Brain microvascular endothelial cell (primary cell): ENCODE measurements at regions not wholly inside any gene's neighbourhood (a gene's known extent, or its start where the extent isn't known, plus 50 kb on each side); places are given as distances from the start of the nearest gene placed in this dataset.

Experiments
- DNase-seq: peaks from one replicate; pipeline ENCODE4 v3.0.0-alpha.2; 2020
- H3K27ac ChIP-seq: fragments of 250-450 bp; sonication (Bioruptor Pico); 2 replicates; pipeline ENCODE4 v1.5.1; 2020; ENCODE audit warnings: mild to moderate bottlenecking, moderate library complexity
- H3K27me3 ChIP-seq: fragments of 250-450 bp; sonication (Bioruptor Pico); replicated peaks from 2 replicates; pipeline ENCODE4 v1.5.1; 2020; ENCODE audit warnings: mild to moderate bottlenecking
- H3K36me3 ChIP-seq: fragments of 250-450 bp; sonication (Bioruptor Pico); replicated peaks from 2 replicates; pipeline ENCODE4 v1.5.1; 2020; ENCODE audit warnings: mild to moderate bottlenecking
- H3K4me3 ChIP-seq: 2 replicates; pipeline ENCODE4 v1.5.1; 2011; ENCODE audit warnings: low read depth, mild to moderate bottlenecking, control low read depth, low read length, moderate library complexity
- in situ Hi-C: cut with HindIII; loops from 2 replicates; pipeline ENCODE4 v1.10.0; 2017; ENCODE audit warnings: low sequenced_read_pairs, low pct_ligation_motif_present
- TF ChIP-seq, protein P1 (sequence below): IDR thresholded peaks from 2 replicates; pipeline ENCODE4 v1.5.1; 2011; ENCODE audit warnings: low read depth, mild to moderate bottlenecking, moderate library complexity, low read length, control low read depth, inconsistent platforms; ENCODE audit errors: missing control alignments

DNA sequence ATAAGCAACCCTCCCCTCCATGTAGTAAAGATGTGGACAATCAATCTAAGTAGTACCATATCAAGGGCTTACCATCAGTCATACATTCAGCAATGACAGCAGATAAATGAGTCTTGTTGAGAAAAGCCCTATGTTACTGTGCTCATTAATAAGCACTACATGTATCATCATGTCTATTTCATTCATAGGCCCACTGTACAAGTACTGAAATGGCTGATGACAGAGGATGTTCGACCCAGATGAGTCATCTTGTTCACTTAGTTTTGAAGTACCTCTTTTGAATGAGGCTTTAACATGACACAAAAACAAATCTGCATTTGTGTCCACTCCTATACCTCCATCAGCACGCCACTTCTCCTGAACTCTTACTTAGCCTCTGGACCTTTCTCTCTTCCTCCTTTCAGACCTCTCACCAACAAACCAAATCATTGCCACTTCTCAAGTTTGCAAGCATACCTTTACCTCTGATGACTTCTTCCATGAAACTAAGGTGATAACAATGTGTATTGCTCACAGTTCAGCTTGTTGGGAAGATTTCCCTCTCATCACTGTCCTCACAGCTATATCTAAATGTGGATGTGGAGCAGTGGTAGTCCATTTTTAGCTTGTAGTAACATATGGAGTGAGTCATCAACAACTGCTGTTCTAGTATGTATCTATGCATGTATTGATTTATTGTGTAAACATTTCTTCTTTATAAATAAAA is 921.0 kb upstream of the SLC39A10 start:
- H3K27ac ChIP-seq: no peak overlapping the region
- DNase-seq: no peak
- TF ChIP-seq, protein P1, sequence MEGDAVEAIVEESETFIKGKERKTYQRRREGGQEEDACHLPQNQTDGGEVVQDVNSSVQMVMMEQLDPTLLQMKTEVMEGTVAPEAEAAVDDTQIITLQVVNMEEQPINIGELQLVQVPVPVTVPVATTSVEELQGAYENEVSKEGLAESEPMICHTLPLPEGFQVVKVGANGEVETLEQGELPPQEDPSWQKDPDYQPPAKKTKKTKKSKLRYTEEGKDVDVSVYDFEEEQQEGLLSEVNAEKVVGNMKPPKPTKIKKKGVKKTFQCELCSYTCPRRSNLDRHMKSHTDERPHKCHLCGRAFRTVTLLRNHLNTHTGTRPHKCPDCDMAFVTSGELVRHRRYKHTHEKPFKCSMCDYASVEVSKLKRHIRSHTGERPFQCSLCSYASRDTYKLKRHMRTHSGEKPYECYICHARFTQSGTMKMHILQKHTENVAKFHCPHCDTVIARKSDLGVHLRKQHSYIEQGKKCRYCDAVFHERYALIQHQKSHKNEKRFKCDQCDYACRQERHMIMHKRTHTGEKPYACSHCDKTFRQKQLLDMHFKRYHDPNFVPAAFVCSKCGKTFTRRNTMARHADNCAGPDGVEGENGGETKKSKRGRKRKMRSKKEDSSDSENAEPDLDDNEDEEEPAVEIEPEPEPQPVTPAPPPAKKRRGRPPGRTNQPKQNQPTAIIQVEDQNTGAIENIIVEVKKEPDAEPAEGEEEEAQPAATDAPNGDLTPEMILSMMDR: no peak
- in situ Hi-C loops: no loop called here
- no peaks in the 10 kb centered on the region for H3K36me3 ChIP-seq
- no peak overlapping the region for H3K4me3 ChIP-seq
- H3K27me3 ChIP-seq: no peaks in the 10 kb centered on the region

DNA sequence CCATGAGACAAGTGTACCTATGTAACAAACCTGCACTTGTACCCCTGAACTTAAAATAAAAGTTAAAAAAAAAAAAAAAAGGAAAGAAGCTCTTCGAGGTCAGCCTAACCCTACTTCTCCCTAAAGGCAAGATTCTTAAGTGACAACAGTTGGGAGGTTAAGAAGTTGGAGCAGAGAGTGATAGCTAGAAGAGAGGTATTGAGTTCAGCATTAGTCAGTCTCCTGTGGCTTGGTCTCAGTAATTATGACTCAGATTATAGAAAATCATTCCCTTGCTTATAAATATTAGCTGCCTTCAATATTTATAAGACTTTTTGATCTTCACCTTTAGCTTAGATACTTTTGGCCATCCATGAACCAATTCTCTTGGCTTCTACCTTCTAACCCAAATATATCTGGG is 926.8 kb upstream of the SLC39A10 start:
- TF ChIP-seq, protein P1: no peak
- no peaks in the 10 kb centered on the region for H3K36me3 ChIP-seq
- no peak overlapping the region for H3K4me3 ChIP-seq
- no peaks in the 10 kb centered on the region for H3K27me3 ChIP-seq
- H3K27ac ChIP-seq: no peak overlapping the region
- in situ Hi-C loops: no loop called here
- DNase-seq: no peak

DNA sequence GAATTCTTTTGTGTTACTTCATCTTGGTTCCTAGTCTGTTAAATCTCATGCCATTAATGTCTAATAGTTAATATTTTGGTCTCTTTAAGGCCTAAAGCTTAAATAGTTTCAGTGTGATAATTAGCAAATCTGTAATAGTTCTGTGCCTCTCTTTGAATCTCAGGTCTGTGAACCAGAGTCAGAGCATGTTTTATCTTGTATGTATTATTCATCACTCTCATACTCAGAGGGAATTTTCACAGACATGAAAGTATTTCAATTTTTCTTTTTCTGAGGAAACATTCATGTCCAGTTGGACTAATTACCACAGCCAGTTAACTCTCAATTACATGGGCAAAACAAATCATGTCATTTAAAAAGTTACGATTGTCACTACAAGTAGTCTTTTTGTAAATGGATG is 931.9 kb upstream of the SLC39A10 start:
- no peaks in the 10 kb centered on the region for H3K36me3 ChIP-seq
- in situ Hi-C loops: no loop called here
- TF ChIP-seq, protein P1: no peak
- H3K4me3 ChIP-seq: no peak overlapping the region
- no peaks in the 10 kb centered on the region for H3K27me3 ChIP-seq
- DNase-seq: no peak
- no peak overlapping the region for H3K27ac ChIP-seq

DNA sequence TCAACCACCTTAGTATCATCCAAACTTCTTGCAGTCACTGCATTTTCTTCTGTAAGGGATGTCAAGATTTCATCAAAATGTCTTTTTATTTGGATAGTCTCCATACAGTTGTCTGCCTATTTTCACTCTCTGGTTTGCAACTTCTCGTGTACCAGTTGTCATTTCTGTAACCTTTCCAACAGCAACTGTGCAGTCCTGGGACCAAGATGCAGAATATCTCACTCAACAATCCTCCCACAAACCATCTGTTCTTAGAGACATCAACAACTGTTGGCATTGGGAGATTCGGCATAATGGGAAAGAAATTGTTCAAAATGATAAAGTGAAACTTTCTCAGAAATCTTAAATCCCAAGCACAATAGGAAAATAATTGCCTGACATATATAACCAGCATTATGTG is 933.6 kb upstream of the SLC39A10 start:
- Histone ChIP-seq H3K27ac (no peak overlapping the region), H3K4me3 (no peak overlapping the region), H3K27me3 (no peaks in the 10 kb centered on the region), H3K36me3 (no peaks in the 10 kb centered on the region)
- in situ Hi-C loops: no loop called here
- TF ChIP-seq, protein P1: no peak
- no peak for DNase-seq

DNA sequence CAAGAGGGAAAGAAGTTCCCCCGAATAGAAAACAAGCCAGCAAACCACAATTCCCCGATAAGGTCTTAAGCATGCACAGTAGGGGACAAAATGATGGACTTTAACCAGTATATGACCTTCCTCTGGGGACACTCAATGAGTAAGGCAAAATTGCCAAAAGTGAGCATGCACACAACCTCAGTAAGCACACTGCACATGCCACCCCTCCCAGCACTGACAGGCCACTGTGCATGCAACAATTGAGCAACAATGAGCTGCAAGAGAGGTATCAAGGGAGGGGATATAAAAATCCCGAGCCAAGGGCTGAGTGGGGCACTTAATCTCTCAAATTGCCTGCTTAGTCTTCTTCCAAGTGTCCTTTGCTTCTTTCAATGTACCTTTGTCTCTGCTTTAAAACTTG is 935.8 kb upstream of the SLC39A10 start:
- Histone ChIP-seq H3K27me3 (no peaks in the 10 kb centered on the region), H3K27ac (no peak overlapping the region), H3K4me3 (no peak overlapping the region), H3K36me3 (no peaks in the 10 kb centered on the region)
- DNase-seq: no peak
- TF ChIP-seq, protein P1: no peak
- in situ Hi-C loops: no loop called here

DNA sequence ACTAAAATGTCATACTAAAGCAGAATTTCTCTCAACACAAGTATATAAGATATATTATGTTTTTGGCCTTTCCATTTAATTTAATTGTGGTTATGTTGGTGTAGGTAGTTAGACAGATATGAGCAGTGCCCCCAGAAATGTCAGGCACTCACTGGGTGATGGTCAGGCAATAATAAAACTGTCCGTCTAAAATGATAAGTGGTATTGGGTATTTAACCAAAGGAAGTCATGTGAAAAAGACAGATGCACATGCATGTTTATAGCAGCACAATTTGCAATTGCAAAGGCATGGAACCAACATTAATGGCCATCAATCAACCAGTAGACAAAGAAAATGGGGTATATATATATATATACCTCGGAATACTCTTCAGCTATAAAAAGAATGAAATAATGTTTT is 936.6 kb upstream of the SLC39A10 start:
- Histone ChIP-seq H3K4me3 (no peak overlapping the region), H3K27ac (no peak overlapping the region), H3K36me3 (no peaks in the 10 kb centered on the region), H3K27me3 (no peaks in the 10 kb centered on the region)
- TF ChIP-seq, protein P1: no peak
- DNase-seq: no peak
- in situ Hi-C loops: no loop called here
